ENCODE measurements at regions not wholly inside any gene's neighbourhood (a gene's known extent, or its start where the extent isn't known, plus 50 kb on each side); places are given as distances from the start of the nearest gene placed in this dataset.

GRCh38 chr13:47017476-47017875 is 120.6 kb upstream of the HTR2A start:
- TF ChIP-seq CTCF (conservative IDR thresholded peaks at IDR 0.05) (no peak), ZFX (IDR thresholded peaks at IDR 0.05) (no peak)
- no peak overlapping the region for H3K27ac ChIP-seq

- TF ChIP-seq CTCF (conservative IDR thresholded peaks at IDR 0.05): no peak
- TF ChIP-seq ZFX (IDR thresholded peaks at IDR 0.05): no peak
- H3K27ac ChIP-seq: no peak overlapping the region
Observed at GRCh38 chr13:47008318-47008717, 111.5 kb upstream of the HTR2A start.

- no peak overlapping the region for H3K27ac ChIP-seq
- TF ChIP-seq CTCF (conservative IDR thresholded peaks at IDR 0.05): no peak
Observed at GRCh38 chr13:47005756-47006414, 109.0 kb upstream of the HTR2A start.

GRCh38 chr13:47004540-47004939 is 107.7 kb upstream of the HTR2A start:
- no peak for TF ChIP-seq ZFX (IDR thresholded peaks at IDR 0.05)
- no peak for TF ChIP-seq CTCF (conservative IDR thresholded peaks at IDR 0.05)
- H3K27ac ChIP-seq: no peak overlapping the region

GRCh38 chr13:47004027-47004426 is 107.2 kb upstream of the HTR2A start:
- TF ChIP-seq CTCF (conservative IDR thresholded peaks at IDR 0.05): no peak
- no peak for TF ChIP-seq ZFX (IDR thresholded peaks at IDR 0.05)
- no peak overlapping the region for H3K27ac ChIP-seq

GRCh38 chr13:47000165-47000564 is 103.3 kb upstream of the HTR2A start:
- no peak overlapping the region for H3K27ac ChIP-seq
- TF ChIP-seq CTCF (conservative IDR thresholded peaks at IDR 0.05) (no peak), ZFX (IDR thresholded peaks at IDR 0.05) (no peak)

GRCh38 chr13:46996316-46997030 is 99.6 kb upstream of the HTR2A start:
- TF ChIP-seq ZFX (IDR thresholded peaks at IDR 0.05): no peak
- no peak for TF ChIP-seq CTCF (conservative IDR thresholded peaks at IDR 0.05)
- no peak overlapping the region for H3K27ac ChIP-seq

All from C4-2B (cell line).